T-helper 1 cell treated with Interleukin-12 subunit alpha and Interleukin-12 subunit beta and Interleukin-4 antibody, amounts not matched to agents 30 μg/mL and 1 μg/mL, for 36 hours (primary cell): ENCODE measurements at regions not wholly inside any gene's neighbourhood (a gene's known extent, or its start where the extent isn't known, plus 50 kb on each side); places are given as distances from the start of the nearest gene placed in this dataset.

ENCODE experiments used
- H3K27ac Mint-ChIP-seq: one replicate; pipeline ENCODE4 v1.8.0; 2021; ENCODE audit warnings: mild to moderate bottlenecking, mixed read lengths
- H3K27me3 Mint-ChIP-seq: one replicate; pipeline ENCODE4 v1.8.0; 2021; ENCODE audit warnings: low read depth, mixed read lengths
- H3K36me3 Mint-ChIP-seq: one replicate; pipeline ENCODE4 v1.8.0; 2021; ENCODE audit warnings: low read depth, mixed read lengths
- H3K4me1 Mint-ChIP-seq: one replicate; pipeline ENCODE4 v1.8.0; 2021; ENCODE audit warnings: low read depth, mixed read lengths
- H3K4me3 Mint-ChIP-seq: one replicate; pipeline ENCODE4 v1.8.0; 2021; ENCODE audit warnings: mild to moderate bottlenecking, moderate library complexity, mixed read lengths
- H3K9me3 Mint-ChIP-seq: one replicate; pipeline ENCODE4 v1.8.0; 2021; ENCODE audit warnings: mixed read lengths

DNA sequence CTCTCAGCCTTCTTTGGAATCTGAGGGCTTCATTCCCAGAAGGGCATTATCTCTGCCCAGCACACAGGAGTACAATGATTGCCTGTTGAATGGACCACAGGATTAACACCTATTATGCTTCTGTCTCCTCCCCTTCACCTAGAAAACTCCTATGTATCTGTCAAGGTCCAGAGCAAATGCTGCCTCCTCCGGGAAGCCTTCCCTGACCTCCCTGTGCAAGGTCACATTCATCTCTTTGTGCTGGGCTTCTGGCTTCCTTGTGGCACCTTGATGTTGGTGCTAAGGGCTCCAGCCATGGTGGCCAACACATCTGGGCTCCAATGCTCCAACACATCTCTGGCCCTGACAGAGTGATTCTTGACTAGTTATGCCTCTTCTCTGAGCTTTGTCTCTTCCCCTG is 49.9 kb upstream of the ATP2B2 start:
- Mint-ChIP-seq H3K27ac (no peak overlapping the region), H3K36me3 (no peaks in the 10 kb centered on the region), H3K4me3 (no peak overlapping the region), H3K9me3 (no peaks in the 10 kb centered on the region), H3K4me1 (peaks cover 18% of the 10 kb centered on the region), H3K27me3 (peaks cover 4% of the 10 kb centered on the region)

DNA sequence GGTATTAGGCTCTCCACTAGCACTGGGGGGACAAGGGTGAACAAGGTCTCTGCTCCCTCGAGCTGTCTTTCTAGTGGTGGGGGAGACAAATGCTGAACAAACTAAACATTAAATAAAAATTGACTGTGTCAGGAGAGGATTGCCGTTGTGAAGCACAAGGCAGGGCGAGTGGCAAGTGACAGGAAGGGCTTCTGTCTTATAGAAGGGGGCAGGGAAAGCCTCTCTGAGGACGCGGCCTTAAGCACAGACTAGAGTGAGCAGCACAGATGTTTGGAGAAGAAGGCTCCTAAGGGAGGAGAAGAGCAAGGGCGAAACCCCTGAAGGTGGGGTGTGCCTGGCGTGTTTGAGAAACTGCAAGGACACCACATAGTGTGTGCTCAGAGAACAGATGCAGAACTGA is 50.9 kb upstream of the ATP2B2 start:
- H3K9me3 Mint-ChIP-seq = no peaks in the 10 kb centered on the region
- peaks cover 14% of the 10 kb centered on the region for H3K4me1 Mint-ChIP-seq
- H3K4me3 Mint-ChIP-seq = no peak overlapping the region
- no peaks in the 10 kb centered on the region for H3K36me3 Mint-ChIP-seq
- peaks cover 11% of the 10 kb centered on the region for H3K27me3 Mint-ChIP-seq
- no peak overlapping the region for H3K27ac Mint-ChIP-seq

DNA sequence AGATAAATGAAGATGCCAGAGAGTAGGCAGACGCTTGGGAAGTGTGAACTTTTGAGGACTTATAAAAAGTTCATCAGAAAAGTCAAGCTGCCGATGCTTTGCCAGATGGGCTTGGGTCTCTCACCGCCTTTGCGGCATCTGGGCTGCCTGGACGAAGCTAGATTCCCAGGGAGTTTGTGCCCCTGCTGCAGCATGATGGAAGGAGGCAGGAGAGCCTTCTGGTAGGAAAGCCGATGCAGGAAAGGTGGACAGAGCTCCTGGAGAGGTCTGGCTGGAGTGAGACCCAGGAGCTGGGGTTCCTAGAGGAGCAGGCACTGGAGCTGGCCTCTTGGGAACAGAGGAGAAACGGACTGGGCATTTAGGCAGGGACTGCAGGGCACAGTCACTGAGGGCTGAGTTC is 51.9 kb upstream of the ATP2B2 start:
- no peak overlapping the region for H3K27ac Mint-ChIP-seq
- H3K9me3 Mint-ChIP-seq = no peaks in the 10 kb centered on the region

DNA sequence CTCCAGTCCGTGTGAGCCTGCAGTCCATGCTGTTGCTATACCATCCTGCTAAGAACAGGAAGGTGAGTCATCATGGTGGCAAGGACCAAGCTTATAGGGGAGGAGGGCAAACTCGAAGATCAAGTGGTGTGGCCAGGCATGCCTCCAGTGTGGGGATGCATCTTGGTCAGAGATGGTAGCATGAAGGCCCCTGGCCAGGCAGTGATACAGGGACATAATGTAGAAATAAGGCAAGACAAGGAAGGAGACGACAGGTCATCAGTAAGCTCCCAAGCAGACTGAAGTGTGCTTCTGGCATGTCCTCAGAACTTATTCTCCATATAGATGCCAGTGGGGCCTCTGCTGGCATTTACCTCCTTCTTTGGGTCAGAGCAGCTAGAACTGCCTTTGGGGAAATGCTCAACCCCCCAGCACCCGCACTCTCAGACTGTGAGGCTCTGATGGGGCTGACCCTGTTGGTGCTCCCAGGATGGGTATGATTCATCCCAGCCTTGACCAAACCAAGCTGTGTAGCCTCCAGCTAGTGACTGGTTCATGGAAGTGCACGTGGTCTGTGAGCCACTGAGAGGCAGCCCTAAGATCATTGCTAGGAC is 52.5 kb upstream of the ATP2B2 start:
- Mint-ChIP-seq H3K4me3 (no peak overlapping the region), H3K27ac (no peak overlapping the region), H3K4me1 (peaks cover 2% of the 10 kb centered on the region), H3K36me3 (no peaks in the 10 kb centered on the region), H3K9me3 (no peaks in the 10 kb centered on the region), H3K27me3 (peaks cover 17% of the 10 kb centered on the region)

More for the DNA sequence above, 51.9 kb upstream of the ATP2B2 start:
- no peaks in the 10 kb centered on the region for H3K36me3 Mint-ChIP-seq
- H3K4me1 Mint-ChIP-seq = peaks cover 8% of the 10 kb centered on the region
- H3K4me3 Mint-ChIP-seq = no peak overlapping the region
- peaks cover 17% of the 10 kb centered on the region for H3K27me3 Mint-ChIP-seq

DNA sequence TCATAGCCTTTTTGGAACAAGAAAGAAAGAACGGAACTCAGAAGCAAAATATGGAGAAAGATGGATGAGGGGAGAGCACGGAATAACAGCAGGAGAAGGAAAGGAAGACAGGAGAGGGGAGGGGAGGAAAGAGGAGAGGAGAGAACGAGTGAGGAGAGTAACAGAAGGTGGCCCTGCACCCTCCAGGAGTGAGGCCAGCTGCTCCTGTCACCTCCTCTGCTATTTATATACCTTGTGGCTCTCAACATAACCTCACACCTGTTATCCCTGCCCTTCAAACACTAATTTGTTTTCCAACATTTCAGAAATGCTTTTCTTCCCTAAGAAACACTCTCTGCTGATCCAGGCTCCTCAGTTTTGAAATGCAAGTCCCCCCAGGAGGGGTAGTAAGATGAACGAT is 53.4 kb upstream of the ATP2B2 start:
- Mint-ChIP-seq H3K27ac (no peak overlapping the region), H3K36me3 (no peaks in the 10 kb centered on the region), H3K27me3 (peaks cover 17% of the 10 kb centered on the region), H3K9me3 (no peaks in the 10 kb centered on the region), H3K4me3 (no peak overlapping the region), H3K4me1 (peaks cover 2% of the 10 kb centered on the region)

DNA sequence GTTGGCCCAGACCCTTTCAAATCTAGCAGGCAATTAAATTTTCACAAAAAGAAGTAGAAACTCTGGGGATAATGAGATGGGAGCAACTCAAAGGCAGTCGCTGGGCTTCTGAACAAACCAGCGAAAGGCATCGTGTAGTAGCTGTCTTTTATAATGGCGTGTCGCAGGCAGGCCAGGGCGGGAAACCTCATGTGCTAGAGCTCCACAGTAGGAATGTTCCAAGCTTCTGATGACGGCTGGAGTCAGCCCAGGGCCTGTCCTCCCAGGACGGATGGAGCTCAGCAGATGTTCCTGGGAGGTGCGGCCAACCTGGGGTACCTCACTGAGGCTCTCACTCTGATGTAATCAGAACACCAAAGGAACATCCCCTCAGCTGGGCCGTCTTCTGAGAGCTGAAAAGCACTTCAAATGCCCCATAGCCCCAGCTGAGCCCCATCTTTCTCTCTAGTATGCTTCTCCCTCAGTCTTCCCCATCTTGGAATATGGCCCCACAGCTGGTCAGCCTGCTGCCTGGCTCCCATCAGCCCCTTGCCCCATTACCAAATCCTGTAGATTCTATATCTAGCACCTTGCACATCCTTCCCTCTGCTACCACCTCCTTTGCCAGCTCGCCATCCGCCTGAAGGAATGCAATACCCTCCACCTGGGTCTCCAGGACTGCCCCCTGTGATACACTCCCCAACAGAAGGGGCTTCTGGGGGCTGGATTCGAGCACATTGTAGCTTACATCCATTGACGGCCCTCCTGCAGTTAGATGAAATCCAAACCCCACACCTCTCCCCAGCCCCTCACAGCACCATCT is 54.9 kb upstream of the ATP2B2 start:
- peaks cover 2% of the 10 kb centered on the region for H3K4me1 Mint-ChIP-seq
- no peak overlapping the region for H3K4me3 Mint-ChIP-seq
- H3K27ac Mint-ChIP-seq = no peak overlapping the region
- H3K9me3 Mint-ChIP-seq = no peaks in the 10 kb centered on the region
- H3K27me3 Mint-ChIP-seq = peaks cover 25% of the 10 kb centered on the region
- H3K36me3 Mint-ChIP-seq = no peaks in the 10 kb centered on the region

DNA sequence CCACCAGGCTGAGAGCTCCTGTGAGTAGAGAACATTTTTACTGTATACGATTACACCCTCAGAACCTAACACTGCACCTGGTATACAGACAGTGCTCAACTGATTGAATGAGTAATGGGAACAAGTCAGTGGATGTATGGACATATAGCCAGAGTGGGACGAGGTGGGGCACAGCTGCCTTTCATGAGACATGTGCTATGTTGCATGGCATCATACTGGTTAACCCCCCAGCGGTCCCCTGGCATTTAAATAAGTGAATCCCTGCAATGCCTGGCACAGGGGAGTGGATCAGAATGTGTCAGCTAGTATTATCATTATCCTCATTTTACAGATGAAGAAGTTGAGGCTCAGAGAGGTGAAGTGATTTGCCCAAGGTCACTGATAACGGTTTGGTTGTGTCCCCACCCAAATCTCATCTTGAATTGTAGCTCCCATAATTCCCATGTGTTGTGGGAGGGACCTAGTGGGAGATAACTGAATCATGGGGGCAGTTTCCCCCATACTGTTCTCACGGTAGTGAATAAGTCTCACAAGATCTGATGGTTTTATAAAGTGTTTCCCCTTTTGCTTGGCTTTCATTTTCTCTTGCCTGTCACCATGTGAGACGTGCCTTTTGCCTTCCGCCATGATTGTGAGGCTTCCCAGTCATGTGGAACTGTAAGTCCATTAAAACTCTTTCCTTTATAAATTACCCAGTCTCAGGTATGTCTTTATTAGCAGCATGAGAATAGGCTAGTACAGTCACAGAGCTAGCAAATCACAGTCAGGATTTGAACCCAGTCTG is 56.0 kb upstream of the ATP2B2 start:
- Mint-ChIP-seq H3K4me3 (no peak overlapping the region), H3K9me3 (no peaks in the 10 kb centered on the region), H3K27ac (no peak overlapping the region), H3K27me3 (peaks cover 31% of the 10 kb centered on the region), H3K4me1 (peaks cover 2% of the 10 kb centered on the region), H3K36me3 (no peaks in the 10 kb centered on the region)

DNA sequence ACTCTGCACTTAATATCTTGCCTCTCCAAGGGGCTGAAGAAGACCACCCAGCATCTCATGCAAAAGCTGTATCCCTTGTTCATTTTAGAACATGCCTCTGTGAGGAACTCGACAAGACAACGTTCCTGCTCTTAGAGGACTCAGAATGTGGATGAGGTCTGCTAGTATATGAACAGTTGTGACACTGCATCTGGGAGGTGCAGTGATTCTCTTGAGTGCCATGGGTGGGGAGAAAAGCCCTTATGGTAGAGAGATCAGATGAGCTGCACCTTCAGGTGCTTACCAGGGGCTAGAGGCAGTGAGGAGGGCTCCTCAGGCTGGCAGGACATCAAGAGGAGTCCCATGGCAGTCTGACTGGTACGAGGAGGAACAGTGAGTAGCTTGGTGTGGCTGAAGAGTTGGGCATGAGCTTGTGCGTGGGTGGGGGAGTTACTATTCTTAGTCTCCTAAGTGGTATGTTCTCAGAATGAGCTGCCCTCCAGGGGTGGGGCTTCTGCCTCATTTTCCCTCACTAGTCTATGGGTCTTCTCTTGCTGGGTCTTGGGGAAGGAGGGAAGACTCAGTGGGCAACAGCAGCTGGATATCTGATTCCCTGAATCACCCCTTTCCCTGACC is 56.7 kb upstream of the ATP2B2 start:
- H3K4me3 Mint-ChIP-seq = no peak overlapping the region
- H3K4me1 Mint-ChIP-seq = peaks cover 2% of the 10 kb centered on the region
- H3K36me3 Mint-ChIP-seq = no peaks in the 10 kb centered on the region
- no peaks in the 10 kb centered on the region for H3K9me3 Mint-ChIP-seq
- peaks cover 33% of the 10 kb centered on the region for H3K27me3 Mint-ChIP-seq
- H3K27ac Mint-ChIP-seq = no peak overlapping the region

DNA sequence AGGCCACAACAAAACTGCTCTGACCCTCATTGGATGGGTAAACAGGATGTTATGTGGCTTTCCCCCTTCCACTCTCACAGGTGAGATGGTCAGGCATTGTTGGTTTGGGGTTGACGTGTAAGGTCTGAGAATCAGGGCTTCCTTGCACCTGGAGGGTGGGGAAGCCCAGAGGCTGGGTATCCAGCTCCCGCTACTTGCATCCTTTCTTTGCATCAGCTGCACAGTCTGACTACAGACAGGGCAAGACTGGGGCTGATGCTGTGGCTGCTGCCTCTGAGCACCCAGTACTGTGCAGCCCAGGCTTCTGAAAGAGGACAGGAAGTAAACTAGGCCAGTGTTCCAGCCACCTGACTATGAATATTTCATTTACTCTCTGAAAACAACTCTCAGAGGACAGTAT is 58.0 kb upstream of the ATP2B2 start:
- H3K9me3 Mint-ChIP-seq = no peaks in the 10 kb centered on the region
- no peak overlapping the region for H3K27ac Mint-ChIP-seq
- no peak overlapping the region for H3K4me3 Mint-ChIP-seq
- no peaks in the 10 kb centered on the region for H3K36me3 Mint-ChIP-seq
- H3K4me1 Mint-ChIP-seq = no peaks in the 10 kb centered on the region
- peaks cover 38% of the 10 kb centered on the region for H3K27me3 Mint-ChIP-seq

DNA sequence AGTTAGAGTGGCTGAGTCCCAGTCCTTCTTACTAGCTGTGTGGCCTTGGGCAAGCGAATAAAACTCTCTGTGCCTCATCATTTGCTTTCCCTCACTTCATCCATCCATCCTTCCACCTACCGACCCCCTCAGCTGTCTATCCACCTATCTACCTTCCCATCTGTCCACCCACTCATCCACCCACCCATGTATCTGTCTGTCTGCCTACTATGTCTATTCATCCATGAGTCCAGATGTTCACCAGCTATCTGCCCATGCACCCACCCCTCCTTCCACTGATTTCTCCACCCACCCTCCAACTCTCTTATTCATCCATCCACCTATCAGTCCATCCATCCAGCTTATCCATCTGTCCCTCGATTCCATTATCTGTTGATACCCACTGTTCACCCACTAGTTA is 60.4 kb upstream of the ATP2B2 start:
- no peaks in the 10 kb centered on the region for H3K36me3 Mint-ChIP-seq
- peaks cover 36% of the 10 kb centered on the region for H3K27me3 Mint-ChIP-seq
- H3K27ac Mint-ChIP-seq = no peak overlapping the region
- H3K4me1 Mint-ChIP-seq = no peaks in the 10 kb centered on the region
- H3K9me3 Mint-ChIP-seq = no peaks in the 10 kb centered on the region
- no peak overlapping the region for H3K4me3 Mint-ChIP-seq

DNA sequence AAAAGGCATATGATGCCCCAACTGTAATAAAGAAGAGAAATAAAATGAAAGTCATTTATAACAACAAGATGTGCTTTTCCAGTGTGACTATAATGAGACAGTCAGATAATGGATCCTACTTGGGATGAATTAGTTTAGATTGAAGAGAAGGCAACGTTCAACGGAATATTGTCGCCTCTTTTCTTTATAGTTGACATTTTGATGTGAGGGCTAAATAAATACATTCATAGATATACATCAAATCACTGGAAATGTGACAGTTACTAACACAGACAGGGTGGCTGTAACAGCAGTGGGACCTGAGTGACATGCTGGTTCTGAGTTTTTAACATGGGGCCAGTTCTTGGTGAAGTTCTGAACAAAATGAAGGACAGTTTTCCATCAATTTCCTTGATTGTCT is 61.1 kb upstream of the ATP2B2 start:
- no peaks in the 10 kb centered on the region for H3K9me3 Mint-ChIP-seq
- H3K4me1 Mint-ChIP-seq = no peaks in the 10 kb centered on the region
- H3K27ac Mint-ChIP-seq = no peak overlapping the region
- peaks cover 34% of the 10 kb centered on the region for H3K27me3 Mint-ChIP-seq
- H3K4me3 Mint-ChIP-seq = no peak overlapping the region
- no peaks in the 10 kb centered on the region for H3K36me3 Mint-ChIP-seq

DNA sequence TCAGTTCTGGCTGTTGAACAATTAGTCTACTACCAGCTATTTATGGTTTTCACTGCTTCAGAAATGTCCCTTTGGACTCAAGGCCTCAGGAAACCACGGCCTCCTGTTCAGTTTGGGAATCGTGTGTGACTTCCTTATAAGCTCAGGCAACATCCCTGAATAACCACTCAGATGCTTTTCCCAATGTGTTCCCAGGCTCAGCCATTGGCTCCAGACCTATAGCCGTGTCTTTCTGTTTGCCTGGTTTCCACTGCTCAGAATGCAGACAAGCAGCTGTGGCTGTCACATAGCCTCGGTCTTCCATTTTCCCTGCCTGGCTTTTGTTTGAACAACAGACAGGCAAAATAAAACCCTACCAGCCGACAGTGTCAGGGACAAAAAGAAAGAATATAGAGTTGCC is 63.2 kb upstream of the ATP2B2 start:
- Mint-ChIP-seq H3K4me1 (no peaks in the 10 kb centered on the region), H3K27ac (no peak overlapping the region), H3K9me3 (no peaks in the 10 kb centered on the region), H3K4me3 (no peak overlapping the region), H3K27me3 (peaks cover 28% of the 10 kb centered on the region), H3K36me3 (no peaks in the 10 kb centered on the region)

DNA sequence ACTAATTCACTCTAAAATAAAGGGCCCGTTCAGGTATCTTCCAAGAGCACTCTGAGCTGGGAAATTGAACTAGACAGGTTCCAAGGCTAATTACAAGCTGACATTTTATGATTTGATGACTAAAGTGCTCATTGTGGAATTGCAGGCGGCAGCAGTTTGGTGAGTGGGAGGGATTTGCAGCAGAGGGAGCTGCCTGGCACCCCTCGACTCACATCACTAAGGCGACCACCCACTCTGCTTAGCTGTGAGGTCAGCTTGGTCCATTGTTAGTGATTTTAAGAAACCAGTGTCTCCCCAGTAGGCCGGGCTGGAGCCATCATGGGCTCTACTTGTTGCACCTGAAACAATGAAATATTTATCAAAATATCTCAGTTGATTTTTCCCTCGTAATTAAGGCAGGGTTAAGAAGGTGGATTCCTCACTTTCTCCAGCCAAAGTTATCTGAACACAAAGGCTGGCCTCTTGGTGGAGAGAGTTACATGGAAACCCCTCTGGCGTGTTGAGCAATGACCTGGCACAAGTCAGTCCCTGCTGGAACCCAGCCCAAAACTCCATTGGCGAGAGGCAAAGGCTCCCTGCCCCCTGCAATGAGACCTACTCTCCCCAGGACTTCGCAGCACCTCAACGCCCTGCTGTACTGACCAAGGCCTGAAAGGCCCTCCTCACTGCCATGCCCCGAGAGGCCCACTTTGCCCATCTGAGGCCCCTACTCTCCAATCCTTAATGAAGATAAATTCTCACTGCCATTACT is 65.0 kb upstream of the ATP2B2 start:
- Mint-ChIP-seq H3K36me3 (no peaks in the 10 kb centered on the region), H3K27me3 (peaks cover 26% of the 10 kb centered on the region), H3K4me1 (no peaks in the 10 kb centered on the region), H3K4me3 (no peak overlapping the region), H3K27ac (no peak overlapping the region), H3K9me3 (no peaks in the 10 kb centered on the region)

DNA sequence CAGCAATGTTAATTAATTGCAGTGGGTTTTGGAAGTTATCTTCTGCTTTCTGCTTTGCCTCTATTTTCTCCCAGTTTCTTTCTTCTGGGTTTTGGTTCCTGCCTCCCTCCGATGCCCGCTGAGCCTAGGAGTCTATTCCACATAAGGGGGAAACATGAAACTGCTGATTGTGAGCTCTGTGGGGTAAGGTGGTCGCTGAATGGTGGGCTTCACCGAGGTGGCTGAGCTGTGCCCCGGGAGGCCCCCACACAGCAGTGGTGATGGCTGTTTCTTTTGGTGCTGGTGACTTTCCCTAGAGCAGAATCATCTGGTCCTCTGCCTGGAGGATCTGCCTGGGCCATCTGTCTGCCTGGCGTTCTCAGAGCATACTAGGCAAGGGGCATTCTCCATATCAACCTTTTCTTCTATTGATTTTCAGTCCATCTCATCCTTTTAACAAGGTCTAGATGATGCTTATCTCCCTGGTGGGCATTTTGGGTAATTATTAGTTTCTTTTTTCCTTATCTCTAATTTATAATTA is 68.8 kb upstream of the ATP2B2 start:
- no peaks in the 10 kb centered on the region for H3K4me1 Mint-ChIP-seq
- no peaks in the 10 kb centered on the region for H3K9me3 Mint-ChIP-seq
- no peaks in the 10 kb centered on the region for H3K36me3 Mint-ChIP-seq
- no peak overlapping the region for H3K27ac Mint-ChIP-seq
- peaks cover 6% of the 10 kb centered on the region for H3K27me3 Mint-ChIP-seq
- no peak overlapping the region for H3K4me3 Mint-ChIP-seq
